ENCODE measurements at regions not wholly inside any gene's neighbourhood (a gene's known extent, or its start where the extent isn't known, plus 50 kb on each side); places are given as distances from the start of the nearest gene placed in this dataset.

GRCh38 chr12:111224186-111225066, 144.5 kb downstream of the PHETA1 start:
- DNase-seq (ENCODE audit: low spot score, unreplicated experiment), result no peak
- Mint-ChIP-seq H3K9me3 (ENCODE audit: low read depth) (no peaks in the 10 kb centered on the region), H3K27me3 (no peaks in the 10 kb centered on the region), H3K27ac (no peak overlapping the region), H3K36me3 (ENCODE audit: insufficient read depth) (peaks cover 4% of the 10 kb centered on the region), H3K4me3 (ENCODE audit: low read depth) (no peak overlapping the region), H3K4me1 (ENCODE audit: low read depth) (no peaks in the 10 kb centered on the region)
- TF ChIP-seq CTCF (IDR thresholded peaks at IDR 0.05; ENCODE audit: unreplicated experiment), result no peak

GRCh38 chr12:111222523-111222922, 146.4 kb downstream of the PHETA1 start:
- DNase-seq (ENCODE audit: low spot score, unreplicated experiment), result no peak
- TF ChIP-seq CTCF (IDR thresholded peaks at IDR 0.05; ENCODE audit: unreplicated experiment), result no peak
- Mint-ChIP-seq H3K4me3 (ENCODE audit: low read depth) (no peak overlapping the region), H3K27ac (no peak overlapping the region), H3K4me1 (ENCODE audit: low read depth) (no peaks in the 10 kb centered on the region), H3K9me3 (ENCODE audit: low read depth) (no peaks in the 10 kb centered on the region), H3K27me3 (no peaks in the 10 kb centered on the region), H3K36me3 (ENCODE audit: insufficient read depth) (peaks cover 15% of the 10 kb centered on the region)

GRCh38 chr12:111222027-111222414, 146.9 kb downstream of the PHETA1 start:
- DNase-seq (ENCODE audit: low spot score, unreplicated experiment), result no peak
- Mint-ChIP-seq H3K9me3 (ENCODE audit: low read depth) (no peaks in the 10 kb centered on the region), H3K4me3 (ENCODE audit: low read depth) (no peak overlapping the region), H3K4me1 (ENCODE audit: low read depth) (no peaks in the 10 kb centered on the region), H3K27ac (no peak overlapping the region), H3K36me3 (ENCODE audit: insufficient read depth) (peaks cover 17% of the 10 kb centered on the region), H3K27me3 (no peaks in the 10 kb centered on the region)
- no peak for TF ChIP-seq CTCF (IDR thresholded peaks at IDR 0.05; ENCODE audit: unreplicated experiment)

GRCh38 chr12:111221062-111222026, 147.6 kb downstream of the PHETA1 start:
- no peak overlapping the region for H3K27ac Mint-ChIP-seq
- no peak for TF ChIP-seq CTCF (IDR thresholded peaks at IDR 0.05; ENCODE audit: unreplicated experiment)
- H3K9me3 Mint-ChIP-seq (ENCODE audit: low read depth), result no peaks in the 10 kb centered on the region
- H3K4me3 Mint-ChIP-seq (ENCODE audit: low read depth), result no peak overlapping the region
- peaks cover 19% of the 10 kb centered on the region for H3K36me3 Mint-ChIP-seq (ENCODE audit: insufficient read depth)
- H3K4me1 Mint-ChIP-seq (ENCODE audit: low read depth), result no peaks in the 10 kb centered on the region
- no peak for DNase-seq (ENCODE audit: low spot score, unreplicated experiment)
- no peaks in the 10 kb centered on the region for H3K27me3 Mint-ChIP-seq

- H3K36me3 Mint-ChIP-seq (ENCODE audit: insufficient read depth), result peaks cover 21% of the 10 kb centered on the region
- H3K27me3 Mint-ChIP-seq, result no peaks in the 10 kb centered on the region
- no peaks in the 10 kb centered on the region for H3K4me1 Mint-ChIP-seq (ENCODE audit: low read depth)
- TF ChIP-seq CTCF (IDR thresholded peaks at IDR 0.05; ENCODE audit: unreplicated experiment), result no peak
- H3K27ac Mint-ChIP-seq, result no peak overlapping the region
- no peaks in the 10 kb centered on the region for H3K9me3 Mint-ChIP-seq (ENCODE audit: low read depth)
- no peak for DNase-seq (ENCODE audit: low spot score, unreplicated experiment)
- no peak overlapping the region for H3K4me3 Mint-ChIP-seq (ENCODE audit: low read depth)
Observed at GRCh38 chr12:111220363-111220762, 148.5 kb downstream of the PHETA1 start.

All from progenitor cell of endocrine pancreas (in vitro differentiated cells).